HCT116 (cell line): ENCODE measurements at regions not wholly inside any gene's neighbourhood (a gene's known extent, or its start where the extent isn't known, plus 50 kb on each side); places are given as distances from the start of the nearest gene placed in this dataset.

ENCODE experiments used
- ATAC-seq: fragments of 200-7000 bp; cut with Tn5 transposase; 2 replicates; pipeline ENCODE4 v1.9.1; 2020; ENCODE audit warnings: mild to moderate bottlenecking, moderate library complexity
- BruUV-seq: library from RNA; stranded (reverse); fragments of 400-500 nt; replicated peaks from 2 replicates; lab custom pipeline; 2021; lab: Mats Ljungman, UMichigan
- CTCF ChIA-PET: fragments of 300-600 bp; sonication (Branson Sonifier 250); formaldehyde crosslinking; loops from one replicate; lab custom pipeline; 2021; ENCODE audit warnings: antibody characterized with exemption; lab: Charles Lee
- POLR2A ChIA-PET: fragments of 300-600, 350-600 bp; sonication (Branson Sonifier 250); formaldehyde crosslinking; loops from one replicate; lab custom pipeline; 2021; ENCODE audit warnings: antibody characterized with exemption; lab: Charles Lee
- RAD21 ChIA-PET, 2 experiments: fragments of 300-600 bp; sonication (Branson Sonifier 250); formaldehyde crosslinking; loops; one replicate each; lab custom pipeline; 2023; ENCODE audit warnings: low total read pairs in 2 of 2; ENCODE audit not compliant: uncharacterized antibody in 2 of 2, unreplicated experiment in 2 of 2, low non-redundant PET in 1 of 2; lab: Charles Lee
- DNase-seq: peaks from one replicate; pipeline ENCODE4 v3.0.0-alpha.2; 2010; ENCODE audit warnings: low read depth, low spot score
- H2AFZ ChIP-seq: fragments of 200-600 bp; shearing (Covaris generic), sonication (generic); 2 replicates; pipeline ENCODE4 v1.6.1; 2017; ENCODE audit warnings: low read depth, mixed run types, mixed read lengths, antibody characterized with exemption, low read length; ENCODE audit not compliant: poor library complexity, severe bottlenecking
- H3K27ac ChIP-seq: 2 replicates; pipeline ENCODE4 v1.5.1; 2012; ENCODE audit warnings: low read depth, low read length
- H3K27me3 ChIP-seq: fragments of 200-600 bp; sonication (generic); 2 replicates; pipeline ENCODE4 v1.6.1; 2016; ENCODE audit warnings: mixed run types, low read length, mixed read lengths; ENCODE audit not compliant: insufficient read depth
- H3K36me3 ChIP-seq, 2 experiments: fragments of 200-500 bp in 1 of 2; fragments of 200-600 bp in 1 of 2; sonication (Bioruptor generic) in 1 of 2; sonication (generic) in 1 of 2; 2 replicates each; pipeline versions ENCODE4 v1.5.1 to v1.6.1; 2014 to 2016; ENCODE audit warnings: low read length in 2 of 2, inconsistent platforms in 1 of 2, mixed read lengths in 1 of 2, mixed run types in 1 of 2; ENCODE audit not compliant: insufficient read depth in 2 of 2, control insufficient read depth in 1 of 2
- H3K4me1 ChIP-seq, 2 experiments: fragments of 200-600 bp in 1 of 2; sonication (generic) in 1 of 2; 2 replicates each; pipeline versions ENCODE4 v1.5.1 to v1.6.1; 2012 to 2017; ENCODE audit warnings: low read length in 2 of 2, inconsistent platforms in 1 of 2, mild to moderate bottlenecking in 1 of 2, mixed read lengths in 1 of 2, mixed run types in 1 of 2, moderate library complexity in 1 of 2; ENCODE audit not compliant: insufficient read depth in 2 of 2, control insufficient read depth in 1 of 2
- H3K4me2 ChIP-seq: fragments of 200-600 bp; sonication (generic); 2 replicates; pipeline ENCODE4 v1.6.1; 2017; ENCODE audit warnings: mixed run types, low read length, mixed read lengths
- H3K4me3 ChIP-seq, 2 experiments: fragments of 200-600 bp in 1 of 2; sonication (generic) in 1 of 2; replicated peaks in 1 of 2; 2 replicates each; pipeline ENCODE4 v1.5.1; 2011 to 2016; ENCODE audit warnings: low read length in 2 of 2, control low read depth in 1 of 2, low read depth in 1 of 2, mild to moderate bottlenecking in 1 of 2, mixed read lengths in 1 of 2, mixed run types in 1 of 2
- H3K79me2 ChIP-seq: fragments of 200-600 bp; sonication (generic); 2 replicates; pipeline ENCODE4 v1.6.1; 2017; ENCODE audit warnings: mild to moderate bottlenecking, mixed run types, low read length, moderate library complexity, mixed read lengths; ENCODE audit not compliant: insufficient read depth
- H3K9ac ChIP-seq: fragments of 200-600 bp; sonication (generic); 2 replicates; pipeline ENCODE4 v1.6.1; 2016; ENCODE audit warnings: low read length, mixed read lengths
- H3K9me2 ChIP-seq: fragments of 200-600 bp; sonication (generic), shearing (Covaris generic); 2 replicates; pipeline ENCODE4 v1.6.1; 2017; ENCODE audit warnings: mixed run types, mild to moderate bottlenecking, moderate library complexity; ENCODE audit not compliant: insufficient read depth
- H3K9me3 ChIP-seq, 2 experiments: fragments of 200-500 bp in 1 of 2; fragments of 200-600 bp in 1 of 2; sonication (Bioruptor generic) in 1 of 2; sonication (generic) in 1 of 2; 2 replicates each; pipeline ENCODE4 v1.6.1; 2014 to 2017; ENCODE audit warnings: low read length in 2 of 2, mixed read lengths in 2 of 2, inconsistent platforms in 1 of 2, low read depth in 1 of 2, mild to moderate bottlenecking in 1 of 2, mixed run types in 1 of 2, moderate library complexity in 1 of 2; ENCODE audit not compliant: control insufficient read depth in 1 of 2, insufficient read depth in 1 of 2
- H4K20me1 ChIP-seq: fragments of 200-600 bp; sonication (generic), shearing (Covaris generic); 2 replicates; pipeline ENCODE4 v1.6.1; 2017; ENCODE audit warnings: mixed run types, mild to moderate bottlenecking, moderate library complexity; ENCODE audit not compliant: insufficient read depth
- ATF3 ChIP-seq: IDR thresholded peaks from 2 replicates; pipeline ENCODE4 v1.6.1; 2012
- CTCF ChIP-seq, 3 experiments: fragments of 200-600 bp in 1 of 3; sonication (generic) in 1 of 3; IDR thresholded peaks in 2 of 3; conservative IDR thresholded peaks in 1 of 3; 2 replicates each; pipeline ENCODE4 v1.5.1; 2012 to 2017; ENCODE audit warnings: low read depth in 2 of 3, low read length in 2 of 3, antibody characterized with exemption in 1 of 3, borderline replicate concordance in 1 of 3, control low read depth in 1 of 3, mild to moderate bottlenecking in 1 of 3, mixed read lengths in 1 of 3, mixed run types in 1 of 3, moderate library complexity in 1 of 3; ENCODE audit not compliant: insufficient read depth in 1 of 3
- FOSL1 ChIP-seq: IDR thresholded peaks from 2 replicates; pipeline ENCODE4 v1.6.1; 2012; ENCODE audit warnings: low read depth
- RAD21 ChIP-seq: IDR thresholded peaks from 2 replicates; pipeline ENCODE4 v1.6.1; 2012; ENCODE audit warnings: low read depth, mild to moderate bottlenecking
- TCF7L2 ChIP-seq: IDR thresholded peaks from 2 replicates; pipeline ENCODE4 v1.7.0; 2011; ENCODE audit warnings: borderline replicate concordance, inconsistent platforms; ENCODE audit not compliant: insufficient read depth, insufficient read length; ENCODE audit errors: extremely low read depth
- ZFX ChIP-seq: fragments of 450-650 bp; IDR thresholded peaks from 2 replicates; pipeline ENCODE4 v1.6.1; 2017
- intact Hi-C: fragments of 100-400 bp; cut with micrococcal nuclease; formaldehyde crosslinking; loops from 2 replicates; pipeline ENCODE4 v1.10.0; 2022
- TF ChIP-seq, protein P1 (sequence below): IDR thresholded peaks from 2 replicates; pipeline ENCODE4 v1.6.1; 2012; ENCODE audit warnings: low read depth

DNA sequence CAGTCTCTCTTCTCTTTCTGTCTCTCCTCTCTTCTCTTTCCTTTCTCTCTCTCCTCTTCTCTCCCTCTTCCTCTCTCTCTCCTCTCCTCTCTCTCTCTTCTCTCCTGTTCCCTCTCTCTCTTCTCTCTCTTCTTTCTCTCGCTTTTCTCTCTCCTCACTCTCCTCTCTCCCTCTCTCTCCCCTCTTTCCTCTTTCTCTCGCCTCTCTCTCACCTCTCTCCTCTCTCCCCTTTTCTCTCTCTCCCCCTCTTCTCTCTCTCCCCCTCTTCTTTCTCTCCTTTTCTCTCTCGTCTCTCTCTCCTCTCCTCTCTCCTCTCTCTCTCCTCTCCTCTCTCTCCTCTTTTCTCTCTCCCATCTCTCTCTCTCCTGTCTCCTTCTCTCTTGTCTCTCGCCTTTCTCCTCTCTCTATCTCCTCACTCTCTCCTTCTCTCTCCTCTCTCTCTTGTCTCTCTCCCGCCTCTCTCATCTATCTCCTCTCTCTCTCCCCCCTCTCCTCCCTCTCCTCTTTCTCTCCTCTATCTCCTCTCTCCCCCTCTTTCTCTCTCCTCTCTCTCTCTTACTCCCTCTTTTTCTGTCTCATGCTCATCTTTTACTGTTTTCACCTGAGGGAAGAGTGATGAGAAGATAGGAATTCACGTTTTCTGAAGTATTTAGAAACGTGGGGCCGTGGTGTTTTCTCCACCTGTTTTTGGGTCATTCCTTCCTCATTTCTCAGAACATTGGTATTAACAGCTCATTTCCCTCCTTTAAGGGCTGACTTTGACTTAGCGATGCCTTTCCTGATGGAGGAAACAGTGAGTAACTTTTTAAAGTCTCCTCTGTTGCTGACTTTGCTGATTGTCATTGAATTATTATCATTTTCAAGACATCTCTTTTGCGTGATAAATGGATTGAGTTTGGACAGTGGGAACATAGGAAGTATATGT is 80.6 kb upstream of the CD99 start (continued):
- TF ChIP-seq ZFX (no peak), RAD21 (no peak), TCF7L2 (no peak), ATF3 (no peak)
- TF ChIP-seq, protein P1, sequence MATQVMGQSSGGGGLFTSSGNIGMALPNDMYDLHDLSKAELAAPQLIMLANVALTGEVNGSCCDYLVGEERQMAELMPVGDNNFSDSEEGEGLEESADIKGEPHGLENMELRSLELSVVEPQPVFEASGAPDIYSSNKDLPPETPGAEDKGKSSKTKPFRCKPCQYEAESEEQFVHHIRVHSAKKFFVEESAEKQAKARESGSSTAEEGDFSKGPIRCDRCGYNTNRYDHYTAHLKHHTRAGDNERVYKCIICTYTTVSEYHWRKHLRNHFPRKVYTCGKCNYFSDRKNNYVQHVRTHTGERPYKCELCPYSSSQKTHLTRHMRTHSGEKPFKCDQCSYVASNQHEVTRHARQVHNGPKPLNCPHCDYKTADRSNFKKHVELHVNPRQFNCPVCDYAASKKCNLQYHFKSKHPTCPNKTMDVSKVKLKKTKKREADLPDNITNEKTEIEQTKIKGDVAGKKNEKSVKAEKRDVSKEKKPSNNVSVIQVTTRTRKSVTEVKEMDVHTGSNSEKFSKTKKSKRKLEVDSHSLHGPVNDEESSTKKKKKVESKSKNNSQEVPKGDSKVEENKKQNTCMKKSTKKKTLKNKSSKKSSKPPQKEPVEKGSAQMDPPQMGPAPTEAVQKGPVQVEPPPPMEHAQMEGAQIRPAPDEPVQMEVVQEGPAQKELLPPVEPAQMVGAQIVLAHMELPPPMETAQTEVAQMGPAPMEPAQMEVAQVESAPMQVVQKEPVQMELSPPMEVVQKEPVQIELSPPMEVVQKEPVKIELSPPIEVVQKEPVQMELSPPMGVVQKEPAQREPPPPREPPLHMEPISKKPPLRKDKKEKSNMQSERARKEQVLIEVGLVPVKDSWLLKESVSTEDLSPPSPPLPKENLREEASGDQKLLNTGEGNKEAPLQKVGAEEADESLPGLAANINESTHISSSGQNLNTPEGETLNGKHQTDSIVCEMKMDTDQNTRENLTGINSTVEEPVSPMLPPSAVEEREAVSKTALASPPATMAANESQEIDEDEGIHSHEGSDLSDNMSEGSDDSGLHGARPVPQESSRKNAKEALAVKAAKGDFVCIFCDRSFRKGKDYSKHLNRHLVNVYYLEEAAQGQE: no peak

GRCh38 chrX:2609431-2610238 is 81.5 kb upstream of the CD99 start:
- H3K79me2 ChIP-seq: peaks cover 40% of the 10 kb centered on the region
- POLR2A ChIA-PET: no interaction called here
- peak overlapping the region; percentile 88 for H3K4me2 ChIP-seq
- peaks cover 0 to 12% of the 10 kb centered on the region in 2 experiments; a peak in 3 of 4 replicates for H3K4me1 ChIP-seq
- H4K20me1 ChIP-seq: no peaks in the 10 kb centered on the region
- TSS peak; percentile 38 for BruUV-seq
- no peak for DNase-seq
- H3K27ac ChIP-seq: peak overlapping the region; percentile 38; the same call in 1 of the 2 replicates
- H3K36me3 ChIP-seq: peaks cover 0 to 6% of the 10 kb centered on the region in 2 experiments; a peak in 2 of 4 replicates
- H3K4me3 ChIP-seq: peak overlapping the region; percentile 78 to 79
- ATAC-seq: no peak
- CTCF ChIA-PET: no interaction called here
- RAD21 ChIA-PET: no interaction called here
- H3K9me3 ChIP-seq: no peaks in the 10 kb centered on the region
- TF ChIP-seq CTCF (IDR thresholded peaks at IDR 0.05 in 2 of 3, conservative IDR thresholded peaks at IDR 0.05 in 1 of 3; ENCODE audit: borderline replicate concordance in 1 of 3, insufficient read depth in 1 of 3, low read depth in 2 of 3, low read length in 2 of 3) (0 out of 6 replicates have a peak, but pooled peaks of 1 of the 3 experiments have one; percentile 7), FOSL1 (no peak)
- intact Hi-C loops: no loop called here
- no peak overlapping the region for H2AFZ ChIP-seq
- H3K9ac ChIP-seq: peak overlapping the region; percentile 77
- H3K9me2 ChIP-seq: no peaks in the 10 kb centered on the region
- no peaks in the 10 kb centered on the region for H3K27me3 ChIP-seq
